ENCODE measurements at regions not wholly inside any gene's neighbourhood (a gene's known extent, or its start where the extent isn't known, plus 50 kb on each side); places are given as distances from the start of the nearest gene placed in this dataset.

GRCh38 chr6:156060013-156060412 lies 604.4 kb upstream of the NOX3 start:
- Histone ChIP-seq H3K4me3 (ENCODE audit: control insufficient read depth in 2 of 3, extremely low read depth in 1 of 3, insufficient read depth in 2 of 3, low read depth in 1 of 3, low read length in 3 of 3) (no peak overlapping the region), H2AFZ (ENCODE audit: control insufficient read depth, low read length) (no peak overlapping the region), H3K79me2 (ENCODE audit: control insufficient read depth, insufficient read depth, low read length) (no peaks in the 10 kb centered on the region), H4K20me1 (ENCODE audit: control insufficient read depth, extremely low read depth, insufficient read depth, low read length) (no peaks in the 10 kb centered on the region), H3K9ac (ENCODE audit: control insufficient read depth, extremely low read depth, insufficient read depth, low read length) (no peak overlapping the region), H3K4me2 (ENCODE audit: control insufficient read depth, extremely low read depth, insufficient read depth, low read depth, low read length) (no peak overlapping the region), H3K36me3 (ENCODE audit: control insufficient read depth in 2 of 2, extremely low read depth in 1 of 2, insufficient read depth in 2 of 2, low read length in 2 of 2) (no peaks in the 10 kb centered on the region), H3K9me1 (ENCODE audit: control insufficient read depth, extremely low read depth, insufficient read depth, low read length) (no peaks in the 10 kb centered on the region), H3K4me1 (ENCODE audit: control insufficient read depth, extremely low read depth, insufficient read depth, low read length) (no peaks in the 10 kb centered on the region), H3K27me3 (ENCODE audit: control insufficient read depth, extremely low read depth, insufficient read depth, low read length) (no peaks in the 10 kb centered on the region), H3K9me3 (ENCODE audit: control insufficient read depth, low read depth, low read length) (no peaks in the 10 kb centered on the region), H3K27ac (ENCODE audit: control insufficient read depth, insufficient read depth, low read length) (no peak overlapping the region)
- dilution Hi-C loops (cut with MboI; ENCODE audit: extremely low pct_ligation_motif_present, low sequenced_read_pairs) = no loop called here
- TF ChIP-seq, protein P1, sequence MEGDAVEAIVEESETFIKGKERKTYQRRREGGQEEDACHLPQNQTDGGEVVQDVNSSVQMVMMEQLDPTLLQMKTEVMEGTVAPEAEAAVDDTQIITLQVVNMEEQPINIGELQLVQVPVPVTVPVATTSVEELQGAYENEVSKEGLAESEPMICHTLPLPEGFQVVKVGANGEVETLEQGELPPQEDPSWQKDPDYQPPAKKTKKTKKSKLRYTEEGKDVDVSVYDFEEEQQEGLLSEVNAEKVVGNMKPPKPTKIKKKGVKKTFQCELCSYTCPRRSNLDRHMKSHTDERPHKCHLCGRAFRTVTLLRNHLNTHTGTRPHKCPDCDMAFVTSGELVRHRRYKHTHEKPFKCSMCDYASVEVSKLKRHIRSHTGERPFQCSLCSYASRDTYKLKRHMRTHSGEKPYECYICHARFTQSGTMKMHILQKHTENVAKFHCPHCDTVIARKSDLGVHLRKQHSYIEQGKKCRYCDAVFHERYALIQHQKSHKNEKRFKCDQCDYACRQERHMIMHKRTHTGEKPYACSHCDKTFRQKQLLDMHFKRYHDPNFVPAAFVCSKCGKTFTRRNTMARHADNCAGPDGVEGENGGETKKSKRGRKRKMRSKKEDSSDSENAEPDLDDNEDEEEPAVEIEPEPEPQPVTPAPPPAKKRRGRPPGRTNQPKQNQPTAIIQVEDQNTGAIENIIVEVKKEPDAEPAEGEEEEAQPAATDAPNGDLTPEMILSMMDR (optimal IDR thresholded peaks at IDR 0.05 in 1 of 3, IDR thresholded peaks at IDR 0.05 in 1 of 3, conservative IDR thresholded peaks at IDR 0.05 in 1 of 3; ENCODE audit: extremely low read depth in 1 of 3, insufficient read depth in 2 of 3, low read length in 3 of 3) = no peak
- TF ChIP-seq EZH2 (IDR thresholded peaks at IDR 0.05; ENCODE audit: low read length) = no peak
- DNase-seq (ENCODE audit: low read depth, low spot score) (no peak), FAIRE-seq (no peak)

GRCh38 chr6:156058356-156058755 lies 602.7 kb upstream of the NOX3 start:
- H3K4me2 ChIP-seq (ENCODE audit: control insufficient read depth, extremely low read depth, insufficient read depth, low read depth, low read length) = no peak overlapping the region
- H3K36me3 ChIP-seq (ENCODE audit: control insufficient read depth in 2 of 2, extremely low read depth in 1 of 2, insufficient read depth in 2 of 2, low read length in 2 of 2) = no peaks in the 10 kb centered on the region
- H3K79me2 ChIP-seq (ENCODE audit: control insufficient read depth, insufficient read depth, low read length) = no peaks in the 10 kb centered on the region
- H3K9me1 ChIP-seq (ENCODE audit: control insufficient read depth, extremely low read depth, insufficient read depth, low read length) = no peaks in the 10 kb centered on the region
- FAIRE-seq = no peak
- no peak for DNase-seq (ENCODE audit: low read depth, low spot score)
- no peak overlapping the region for H3K9ac ChIP-seq (ENCODE audit: control insufficient read depth, extremely low read depth, insufficient read depth, low read length)
- no peaks in the 10 kb centered on the region for H3K27me3 ChIP-seq (ENCODE audit: control insufficient read depth, extremely low read depth, insufficient read depth, low read length)
- H3K4me1 ChIP-seq (ENCODE audit: control insufficient read depth, extremely low read depth, insufficient read depth, low read length) = no peaks in the 10 kb centered on the region
- dilution Hi-C loops (cut with MboI; ENCODE audit: extremely low pct_ligation_motif_present, low sequenced_read_pairs) = no loop called here
- no peak overlapping the region for H3K4me3 ChIP-seq (ENCODE audit: control insufficient read depth in 2 of 3, extremely low read depth in 1 of 3, insufficient read depth in 2 of 3, low read depth in 1 of 3, low read length in 3 of 3)
- TF ChIP-seq, protein P1 (optimal IDR thresholded peaks at IDR 0.05 in 1 of 3, IDR thresholded peaks at IDR 0.05 in 1 of 3, conservative IDR thresholded peaks at IDR 0.05 in 1 of 3; ENCODE audit: extremely low read depth in 1 of 3, insufficient read depth in 2 of 3, low read length in 3 of 3) = no peak
- TF ChIP-seq EZH2 (IDR thresholded peaks at IDR 0.05; ENCODE audit: low read length) = no peak
- H3K27ac ChIP-seq (ENCODE audit: control insufficient read depth, insufficient read depth, low read length) = no peak overlapping the region
- H4K20me1 ChIP-seq (ENCODE audit: control insufficient read depth, extremely low read depth, insufficient read depth, low read length) = no peaks in the 10 kb centered on the region
- no peaks in the 10 kb centered on the region for H3K9me3 ChIP-seq (ENCODE audit: control insufficient read depth, low read depth, low read length)
- no peak overlapping the region for H2AFZ ChIP-seq (ENCODE audit: control insufficient read depth, low read length)

Measured in keratinocyte (primary cell).